Parathyroid adenoma (tissue), 2 donors: ENCODE measurements at regions not wholly inside any gene's neighbourhood (a gene's known extent, or its start where the extent isn't known, plus 50 kb on each side); places are given as distances from the start of the nearest gene placed in this dataset.

Source experiments
- H2AFZ ChIP-seq: fragments of 300-600 bp; sonication (generic); one replicate; pipeline ENCODE4 v1.7.0; 2017; ENCODE audit warnings: antibody characterized with exemption, mild to moderate bottlenecking
- H3K27ac ChIP-seq: fragments of 300-600 bp; sonication (generic); one replicate; pipeline ENCODE4 v1.7.0; 2017
- H3K27me3 ChIP-seq: fragments of 300-600 bp; sonication (generic); one replicate; pipeline ENCODE4 v1.7.0; 2017; ENCODE audit warnings: low read length; ENCODE audit not compliant: control insufficient read depth, insufficient read depth
- H3K36me3 ChIP-seq: fragments of 300-600 bp; sonication (generic); one replicate; pipeline ENCODE4 v1.7.0; 2017; ENCODE audit warnings: low read length; ENCODE audit not compliant: control insufficient read depth, insufficient read depth
- H3K4me1 ChIP-seq: fragments of 300-600 bp; sonication (generic); one replicate; pipeline ENCODE4 v1.7.0; 2017; ENCODE audit warnings: control low read depth
- H3K4me2 ChIP-seq: fragments of 300-600 bp; sonication (generic); one replicate; pipeline ENCODE4 v1.7.0; 2017; ENCODE audit warnings: low read length
- H3K4me3 ChIP-seq: fragments of 300-600 bp; sonication (generic); one replicate; pipeline ENCODE4 v1.7.0; 2017; ENCODE audit warnings: low read depth, low read length
- H3K79me2 ChIP-seq: fragments of 300-600 bp; sonication (generic); one replicate; pipeline ENCODE4 v1.7.0; 2017; ENCODE audit warnings: control low read depth
- H3K9ac ChIP-seq: fragments of 300-600 bp; sonication (generic); one replicate; pipeline ENCODE4 v1.7.0; 2017; ENCODE audit warnings: mild to moderate bottlenecking
- H3K9me3 ChIP-seq: fragments of 300-600 bp; sonication (generic); one replicate; pipeline ENCODE4 v1.7.0; 2017; ENCODE audit warnings: low read length; ENCODE audit not compliant: control insufficient read depth
- TF ChIP-seq, protein P1 (sequence below): fragments of 300-600 bp; sonication (generic); IDR thresholded peaks from one replicate; pipeline ENCODE4 v1.7.0; 2017; ENCODE audit warnings: antibody characterized with exemption, mild to moderate bottlenecking
- donor health status: primary hyperparathyroidism.

DNA sequence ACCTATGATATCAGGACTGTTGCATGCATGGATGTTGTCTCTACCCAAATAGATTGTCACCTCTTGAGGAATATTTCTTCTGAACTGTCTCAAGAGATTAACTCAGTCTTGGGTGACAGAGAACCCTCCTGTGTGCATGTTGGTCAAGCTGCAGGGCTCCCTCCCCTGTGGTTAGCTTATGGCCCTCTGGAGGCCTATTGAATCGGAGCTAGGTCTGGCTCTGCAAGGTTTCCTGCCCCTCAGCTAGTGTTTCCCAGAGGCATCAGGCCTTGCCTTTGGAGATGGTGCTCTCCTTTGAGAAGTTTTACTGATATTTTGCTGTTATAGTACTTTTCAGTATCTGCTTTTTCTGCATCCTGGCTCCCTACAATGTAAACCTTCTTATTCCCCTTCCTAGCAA is 769.2 kb upstream of the FAM98A start:
- Histone ChIP-seq H3K27ac (no peak overlapping the region), H3K4me3 (no peak overlapping the region)
- TF ChIP-seq, protein P1, sequence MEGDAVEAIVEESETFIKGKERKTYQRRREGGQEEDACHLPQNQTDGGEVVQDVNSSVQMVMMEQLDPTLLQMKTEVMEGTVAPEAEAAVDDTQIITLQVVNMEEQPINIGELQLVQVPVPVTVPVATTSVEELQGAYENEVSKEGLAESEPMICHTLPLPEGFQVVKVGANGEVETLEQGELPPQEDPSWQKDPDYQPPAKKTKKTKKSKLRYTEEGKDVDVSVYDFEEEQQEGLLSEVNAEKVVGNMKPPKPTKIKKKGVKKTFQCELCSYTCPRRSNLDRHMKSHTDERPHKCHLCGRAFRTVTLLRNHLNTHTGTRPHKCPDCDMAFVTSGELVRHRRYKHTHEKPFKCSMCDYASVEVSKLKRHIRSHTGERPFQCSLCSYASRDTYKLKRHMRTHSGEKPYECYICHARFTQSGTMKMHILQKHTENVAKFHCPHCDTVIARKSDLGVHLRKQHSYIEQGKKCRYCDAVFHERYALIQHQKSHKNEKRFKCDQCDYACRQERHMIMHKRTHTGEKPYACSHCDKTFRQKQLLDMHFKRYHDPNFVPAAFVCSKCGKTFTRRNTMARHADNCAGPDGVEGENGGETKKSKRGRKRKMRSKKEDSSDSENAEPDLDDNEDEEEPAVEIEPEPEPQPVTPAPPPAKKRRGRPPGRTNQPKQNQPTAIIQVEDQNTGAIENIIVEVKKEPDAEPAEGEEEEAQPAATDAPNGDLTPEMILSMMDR = no peak

DNA sequence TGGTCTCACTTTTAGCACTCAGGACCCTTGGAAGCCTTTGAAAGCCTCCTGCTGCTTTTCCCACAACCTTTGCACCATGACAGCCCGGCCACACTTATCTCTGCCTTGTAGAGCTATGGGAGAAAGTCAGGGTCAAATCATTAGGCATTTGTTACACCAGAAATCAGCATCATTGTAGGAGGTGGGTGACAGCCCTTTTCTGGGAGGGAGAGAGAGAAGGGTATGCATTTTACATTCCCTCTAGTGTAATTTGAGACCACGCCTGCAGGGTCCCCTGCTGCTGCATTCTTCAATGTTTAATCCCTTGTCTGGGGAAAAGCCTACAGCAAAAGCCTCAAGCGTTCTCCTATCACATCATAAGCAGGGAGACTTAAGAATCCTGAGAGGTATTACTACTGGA is 766.8 kb upstream of the FAM98A start:
- Histone ChIP-seq H3K27ac (no peak overlapping the region), H3K9ac (no peak overlapping the region), H3K9me3 (no peaks in the 10 kb centered on the region), H3K79me2 (no peaks in the 10 kb centered on the region), H3K27me3 (no peaks in the 10 kb centered on the region), H3K36me3 (no peaks in the 10 kb centered on the region), H3K4me2 (no peak overlapping the region), H2AFZ (no peak overlapping the region), H3K4me1 (no peaks in the 10 kb centered on the region), H3K4me3 (no peak overlapping the region)
- TF ChIP-seq, protein P1 = no peak

More for the DNA sequence above, 769.2 kb upstream of the FAM98A start:
- H3K4me1 ChIP-seq = no peaks in the 10 kb centered on the region
- no peak overlapping the region for H2AFZ ChIP-seq
- no peak overlapping the region for H3K4me2 ChIP-seq
- no peaks in the 10 kb centered on the region for H3K36me3 ChIP-seq
- no peaks in the 10 kb centered on the region for H3K79me2 ChIP-seq
- no peaks in the 10 kb centered on the region for H3K9me3 ChIP-seq
- H3K27me3 ChIP-seq = no peaks in the 10 kb centered on the region
- no peak overlapping the region for H3K9ac ChIP-seq

DNA sequence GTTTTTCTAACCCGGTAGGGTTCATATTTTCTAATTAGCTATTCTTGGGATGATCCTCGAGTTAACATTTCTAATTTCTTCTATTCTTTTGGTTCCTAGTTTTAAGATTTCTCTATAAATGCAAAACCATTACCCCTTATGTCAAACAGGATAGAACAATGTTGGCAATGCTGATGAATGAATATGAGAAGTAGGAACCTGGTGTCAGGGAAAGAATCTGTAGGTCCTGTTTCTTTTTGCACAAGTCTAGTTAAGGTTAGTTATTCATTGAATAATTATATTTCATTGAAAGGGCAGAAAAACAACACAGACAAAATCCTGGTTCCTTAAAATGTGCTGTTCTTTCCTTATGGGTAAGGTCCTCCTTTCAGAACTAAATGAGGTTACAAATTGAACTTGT is 766.4 kb upstream of the FAM98A start:
- no peaks in the 10 kb centered on the region for H3K4me1 ChIP-seq
- TF ChIP-seq, protein P1 = no peak
- H3K27ac ChIP-seq = no peak overlapping the region
- H3K9me3 ChIP-seq = no peaks in the 10 kb centered on the region
- no peak overlapping the region for H2AFZ ChIP-seq
- no peaks in the 10 kb centered on the region for H3K36me3 ChIP-seq
- H3K4me3 ChIP-seq = no peak overlapping the region
- no peak overlapping the region for H3K4me2 ChIP-seq
- H3K79me2 ChIP-seq = no peaks in the 10 kb centered on the region
- H3K9ac ChIP-seq = no peak overlapping the region
- H3K27me3 ChIP-seq = no peaks in the 10 kb centered on the region

DNA sequence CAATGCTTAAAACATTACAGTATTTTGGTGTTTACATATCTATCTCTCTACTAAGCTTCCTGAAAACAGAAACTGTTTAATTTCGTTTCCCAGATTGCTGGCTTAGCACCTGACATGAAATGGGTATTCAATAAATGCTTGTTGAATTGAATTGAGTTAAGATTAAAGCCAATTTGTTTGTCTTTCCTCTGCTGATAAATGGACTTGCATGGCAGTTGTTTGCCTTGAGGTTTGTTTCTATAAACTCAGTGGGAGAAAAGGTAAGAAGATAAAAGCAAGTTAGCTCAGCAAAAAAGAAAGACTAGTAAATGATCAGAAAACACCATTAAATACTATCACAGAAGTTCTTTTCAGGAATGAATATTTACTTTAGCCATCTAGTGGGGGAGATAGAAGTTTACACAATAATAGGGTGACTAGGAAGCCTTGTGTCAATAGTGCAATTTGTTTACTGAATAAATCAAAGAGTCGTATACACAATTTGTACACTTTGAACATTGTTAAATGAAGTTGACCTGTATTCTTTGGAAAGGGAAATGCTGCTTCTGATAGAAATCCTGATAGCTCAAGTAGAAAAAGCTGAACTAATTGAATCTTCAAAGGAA is 754.5 kb upstream of the FAM98A start:
- Histone ChIP-seq H3K9ac (no peak overlapping the region), H3K27me3 (no peaks in the 10 kb centered on the region), H3K9me3 (no peaks in the 10 kb centered on the region), H3K4me3 (no peak overlapping the region), H3K4me1 (no peaks in the 10 kb centered on the region), H3K36me3 (no peaks in the 10 kb centered on the region), H2AFZ (no peak overlapping the region), H3K27ac (no peak overlapping the region), H3K4me2 (no peak overlapping the region), H3K79me2 (no peaks in the 10 kb centered on the region)
- TF ChIP-seq, protein P1 = no peak

DNA sequence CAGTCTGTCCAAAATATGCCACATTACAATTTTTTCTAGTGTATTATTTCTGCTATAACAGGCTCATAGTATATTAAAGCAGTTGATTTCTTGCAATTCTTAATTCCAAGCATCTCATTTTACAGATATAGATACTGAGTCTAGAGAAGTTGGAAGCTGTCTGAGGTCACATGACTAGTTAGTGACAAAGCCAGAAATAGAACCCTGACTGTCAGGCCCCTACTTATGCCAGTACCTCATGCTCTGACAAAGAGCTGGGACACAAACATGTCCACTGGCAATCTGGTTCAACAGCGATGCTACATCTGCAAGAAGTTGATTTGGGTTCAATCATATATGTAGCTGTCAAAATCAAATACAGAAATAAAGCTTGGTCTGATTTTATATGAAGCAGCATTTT is 750.4 kb upstream of the FAM98A start:
- H3K4me3 ChIP-seq = no peak overlapping the region
- H3K4me1 ChIP-seq = no peaks in the 10 kb centered on the region
- H3K36me3 ChIP-seq = no peaks in the 10 kb centered on the region
- H3K79me2 ChIP-seq = no peaks in the 10 kb centered on the region
- no peaks in the 10 kb centered on the region for H3K9me3 ChIP-seq
- no peak overlapping the region for H3K27ac ChIP-seq
- H2AFZ ChIP-seq = no peak overlapping the region
- H3K27me3 ChIP-seq = no peaks in the 10 kb centered on the region
- TF ChIP-seq, protein P1 = no peak
- no peak overlapping the region for H3K4me2 ChIP-seq
- no peak overlapping the region for H3K9ac ChIP-seq
